Astrocyte of the spinal cord (primary cell): ENCODE measurements at regions not wholly inside any gene's neighbourhood (a gene's known extent, or its start where the extent isn't known, plus 50 kb on each side); places are given as distances from the start of the nearest gene placed in this dataset.

ENCODE experiments used
- DNase-seq: peaks from one replicate; pipeline ENCODE4 v3.0.0; 2011; ENCODE audit warnings: low read depth, low spot score
- H3K4me3 ChIP-seq: 2 replicates; pipeline ENCODE4 v1.5.1; 2011; ENCODE audit warnings: low read depth, mild to moderate bottlenecking, low read length, moderate library complexity
- in situ Hi-C: cut with HindIII; loops from 2 replicates; pipeline ENCODE4 v1.10.0; 2017; ENCODE audit warnings: low sequenced_read_pairs
- TF ChIP-seq, protein P1 (sequence below): IDR thresholded peaks from 2 replicates; pipeline ENCODE4 v1.5.1; 2012; ENCODE audit warnings: low read depth, mild to moderate bottlenecking, low read length, inconsistent platforms

DNA sequence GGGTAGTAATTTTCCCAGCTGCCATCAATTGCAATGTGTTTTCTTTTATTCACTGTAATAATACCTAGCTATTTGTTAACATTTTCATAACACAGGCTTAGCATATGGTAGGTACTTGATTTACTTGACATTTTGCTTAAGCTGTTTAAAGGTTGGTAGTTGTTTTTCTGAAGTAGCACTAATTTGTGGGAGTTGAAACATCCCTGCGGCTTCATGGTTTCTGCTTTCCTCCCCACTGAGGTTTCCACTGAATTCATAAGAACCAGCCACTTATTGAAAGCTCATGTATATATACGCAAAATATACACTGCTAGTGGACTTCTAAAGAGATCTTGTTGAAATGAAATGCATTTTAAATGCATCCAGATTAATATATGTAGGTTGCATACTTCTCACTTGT is 559.9 kb downstream of the TLE4 start:
- in situ Hi-C loops = no loop called here
- TF ChIP-seq, protein P1, sequence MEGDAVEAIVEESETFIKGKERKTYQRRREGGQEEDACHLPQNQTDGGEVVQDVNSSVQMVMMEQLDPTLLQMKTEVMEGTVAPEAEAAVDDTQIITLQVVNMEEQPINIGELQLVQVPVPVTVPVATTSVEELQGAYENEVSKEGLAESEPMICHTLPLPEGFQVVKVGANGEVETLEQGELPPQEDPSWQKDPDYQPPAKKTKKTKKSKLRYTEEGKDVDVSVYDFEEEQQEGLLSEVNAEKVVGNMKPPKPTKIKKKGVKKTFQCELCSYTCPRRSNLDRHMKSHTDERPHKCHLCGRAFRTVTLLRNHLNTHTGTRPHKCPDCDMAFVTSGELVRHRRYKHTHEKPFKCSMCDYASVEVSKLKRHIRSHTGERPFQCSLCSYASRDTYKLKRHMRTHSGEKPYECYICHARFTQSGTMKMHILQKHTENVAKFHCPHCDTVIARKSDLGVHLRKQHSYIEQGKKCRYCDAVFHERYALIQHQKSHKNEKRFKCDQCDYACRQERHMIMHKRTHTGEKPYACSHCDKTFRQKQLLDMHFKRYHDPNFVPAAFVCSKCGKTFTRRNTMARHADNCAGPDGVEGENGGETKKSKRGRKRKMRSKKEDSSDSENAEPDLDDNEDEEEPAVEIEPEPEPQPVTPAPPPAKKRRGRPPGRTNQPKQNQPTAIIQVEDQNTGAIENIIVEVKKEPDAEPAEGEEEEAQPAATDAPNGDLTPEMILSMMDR = no peak
- DNase-seq = no peak
- H3K4me3 ChIP-seq = no peak overlapping the region

DNA sequence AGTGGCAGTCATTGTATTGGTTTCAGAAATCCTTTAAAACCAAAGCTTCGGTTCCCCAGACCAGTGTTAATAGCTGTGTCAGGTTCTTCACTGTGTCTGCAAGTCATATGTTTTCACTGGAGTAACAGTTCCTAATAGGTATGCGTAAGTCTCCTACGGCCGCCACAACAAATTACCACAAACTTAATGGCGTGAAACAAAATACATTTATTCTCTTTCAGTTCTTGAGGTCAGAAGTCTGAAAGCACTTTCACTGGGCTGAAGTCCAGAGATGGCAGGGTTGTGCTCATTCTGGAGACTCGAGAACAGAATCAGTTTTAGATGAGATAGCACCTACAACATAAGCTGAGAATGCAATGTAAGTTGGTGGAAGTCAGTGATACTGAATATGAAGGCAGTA is 556.2 kb downstream of the TLE4 start:
- peak; percentile 32 for DNase-seq
- TF ChIP-seq, protein P1 = no peak
- in situ Hi-C loops = no loop called here
- H3K4me3 ChIP-seq = no peak overlapping the region

DNA sequence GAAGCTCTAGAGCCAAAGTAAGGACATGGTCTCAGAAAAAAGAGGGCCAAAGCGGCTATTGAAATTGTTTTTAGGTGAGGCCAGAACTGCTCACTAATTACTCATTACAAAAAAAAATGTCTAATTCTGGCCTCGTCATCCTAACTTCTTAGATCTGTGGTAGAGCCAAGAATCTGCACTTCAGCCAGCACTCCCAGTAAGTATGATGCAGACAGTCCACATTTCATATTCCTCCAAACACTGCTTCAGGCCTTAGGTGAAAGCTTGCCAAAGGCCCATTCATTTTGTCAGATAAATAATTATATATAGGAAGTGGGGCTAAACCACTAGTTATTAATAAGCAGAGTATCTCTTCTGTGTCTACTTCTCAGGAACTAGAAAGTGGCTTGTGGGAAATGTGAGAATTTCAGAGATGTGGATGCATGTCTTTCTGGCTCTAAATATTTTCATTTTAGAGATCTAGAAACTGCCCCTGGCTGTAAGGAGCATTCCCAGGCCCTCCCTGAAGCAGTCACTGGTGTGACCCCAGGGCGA is 554.0 kb downstream of the TLE4 start:
- TF ChIP-seq, protein P1 = no peak
- in situ Hi-C loops = no loop called here
- H3K4me3 ChIP-seq = no peak overlapping the region
- DNase-seq = no peak

DNA sequence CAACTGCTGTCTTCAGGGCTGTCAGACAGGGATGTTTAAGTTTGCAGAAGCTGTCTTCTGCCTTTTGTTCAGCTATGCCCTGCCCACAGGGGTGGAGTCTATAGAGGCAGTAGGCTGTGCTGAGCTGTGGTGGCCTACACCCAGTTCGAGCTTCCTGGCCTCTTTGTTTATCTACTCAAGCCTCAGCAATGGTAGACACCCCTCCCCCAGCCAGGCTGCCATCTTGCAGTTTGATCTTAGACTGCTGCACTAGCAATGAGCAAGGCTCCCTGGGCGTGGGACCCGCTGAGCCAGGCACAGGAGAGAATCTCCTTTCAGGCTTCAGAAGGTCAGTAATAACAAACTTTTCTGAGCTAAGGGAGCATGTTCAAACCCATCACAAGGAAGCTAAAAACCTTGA is 545.3 kb downstream of the TLE4 start:
- in situ Hi-C loops = no loop called here

DNA sequence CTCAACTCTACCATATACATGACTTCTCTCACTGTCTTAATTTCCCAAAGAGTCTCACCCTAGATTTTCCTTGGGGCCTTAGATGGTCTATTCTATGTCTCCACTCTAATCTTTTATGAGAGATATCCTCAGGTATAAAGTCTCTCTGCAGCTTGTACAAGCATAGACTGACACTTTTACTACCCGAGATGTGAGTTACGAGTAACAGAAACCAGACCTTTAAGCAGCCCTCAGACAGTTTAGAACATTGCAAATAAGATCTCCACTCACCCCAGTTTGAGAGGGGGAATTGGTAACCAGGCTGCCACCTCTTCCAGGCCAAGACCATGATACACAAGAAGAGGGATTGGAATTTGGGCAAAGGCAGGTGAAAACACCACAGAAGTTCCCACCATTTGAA is 542.5 kb downstream of the TLE4 start:
- TF ChIP-seq, protein P1 = no peak
- in situ Hi-C loops = no loop called here

More for the DNA sequence above, 545.3 kb downstream of the TLE4 start:
- TF ChIP-seq, protein P1 = no peak
- no peak overlapping the region for H3K4me3 ChIP-seq
- no peak for DNase-seq

GRCh38 chr9:80107931-80108660 is 536.3 kb downstream of the TLE4 start:
- in situ Hi-C loops = no loop called here

More for the DNA sequence above, 542.5 kb downstream of the TLE4 start:
- H3K4me3 ChIP-seq = no peak overlapping the region
- no peak for DNase-seq

More at GRCh38 chr9:80107931-80108660, 536.3 kb downstream of the TLE4 start:
- H3K4me3 ChIP-seq = no peak overlapping the region
- TF ChIP-seq, protein P1 = no peak
- DNase-seq = no peak
